Stimulated activated effector memory CD8-positive, alpha-beta T cell treated with anti-CD3 and anti-CD28 coated beads, Interleukin-12 subunit alpha, Interleukin-12 subunit beta, amount 100 ng/mL, for 72 hours (primary cell): ENCODE measurements at regions not wholly inside any gene's neighbourhood (a gene's known extent, or its start where the extent isn't known, plus 50 kb on each side); places are given as distances from the start of the nearest gene placed in this dataset.
"Not testable (repeated sequence)": the region's sequence is repeated elsewhere in the genome, so short reads cannot be mapped to it uniquely, and the experiment has no call there.

ENCODE experiments used
- ATAC-seq: fragments of 150-1000 bp; cut with Tn5 transposase; 2 replicates; pipeline ENCODE4 v1.10.0; 2021
- DNase-seq, 2 donors: peaks; one replicate each; pipeline ENCODE4 v3.0.0; 2021 to 2022; ENCODE audit warnings: low spot score in 2 of 2
- H3K27ac Mint-ChIP-seq: one replicate; pipeline ENCODE4 v1.8.0; 2022; ENCODE audit warnings: mild to moderate bottlenecking, mixed read lengths
- H3K36me3 Mint-ChIP-seq: one replicate; pipeline ENCODE4 v1.8.0; 2022; ENCODE audit warnings: mild to moderate bottlenecking, mixed read lengths
- H3K4me1 Mint-ChIP-seq: one replicate; pipeline ENCODE4 v1.8.0; 2022; ENCODE audit warnings: mixed read lengths
- H3K4me3 Mint-ChIP-seq: one replicate; pipeline ENCODE4 v1.8.0; 2022; ENCODE audit warnings: mild to moderate bottlenecking, mixed read lengths
- H3K9me3 Mint-ChIP-seq: one replicate; pipeline ENCODE4 v1.8.0; 2022; ENCODE audit warnings: mixed read lengths

GRCh38 chr16:60458255-60458654, 1578.0 kb downstream of the CDH8 start:
- ATAC-seq: no peak
- H3K36me3 Mint-ChIP-seq: no peaks in the 10 kb centered on the region

DNA sequence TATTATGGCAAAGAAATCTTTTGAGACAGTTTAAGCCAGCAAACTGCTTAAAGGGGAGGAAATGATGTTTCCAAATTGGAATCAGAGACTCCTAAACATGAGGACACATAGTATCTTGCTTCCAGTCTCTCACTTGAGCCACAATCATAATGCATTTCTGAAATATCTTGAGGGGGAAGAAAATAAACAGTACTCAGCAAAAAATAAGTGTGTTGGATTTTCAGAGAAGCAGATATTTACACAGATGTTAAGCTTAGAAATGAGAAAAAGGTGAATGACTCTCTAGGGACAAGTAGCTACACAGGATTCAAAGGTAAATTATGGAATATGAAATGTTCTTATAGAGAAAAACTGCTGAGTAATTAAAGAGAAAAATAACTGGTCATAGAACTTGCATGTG, 1583.6 kb downstream of the CDH8 start:
- H3K9me3 Mint-ChIP-seq: peaks cover 19% of the 10 kb centered on the region
- no peak overlapping the region for H3K4me3 Mint-ChIP-seq
- DNase-seq (no peak), ATAC-seq (no peak)
- no peaks in the 10 kb centered on the region for H3K4me1 Mint-ChIP-seq
- H3K27ac Mint-ChIP-seq: no peak overlapping the region
- no peaks in the 10 kb centered on the region for H3K36me3 Mint-ChIP-seq

More at GRCh38 chr16:60458255-60458654, 1578.0 kb downstream of the CDH8 start:
- no peak overlapping the region for H3K27ac Mint-ChIP-seq
- peaks cover 11% of the 10 kb centered on the region for H3K9me3 Mint-ChIP-seq
- H3K4me3 Mint-ChIP-seq: no peak overlapping the region
- no peak for DNase-seq
- H3K4me1 Mint-ChIP-seq: no peaks in the 10 kb centered on the region

GRCh38 chr16:60438894-60439293, 1597.3 kb downstream of the CDH8 start:
- no peaks in the 10 kb centered on the region for H3K36me3 Mint-ChIP-seq
- no peak overlapping the region for H3K27ac Mint-ChIP-seq
- H3K4me1 Mint-ChIP-seq: no peaks in the 10 kb centered on the region
- no peak overlapping the region for H3K4me3 Mint-ChIP-seq
- ATAC-seq: no peak
- H3K9me3 Mint-ChIP-seq: peaks cover 24% of the 10 kb centered on the region
- no peak for DNase-seq

DNA sequence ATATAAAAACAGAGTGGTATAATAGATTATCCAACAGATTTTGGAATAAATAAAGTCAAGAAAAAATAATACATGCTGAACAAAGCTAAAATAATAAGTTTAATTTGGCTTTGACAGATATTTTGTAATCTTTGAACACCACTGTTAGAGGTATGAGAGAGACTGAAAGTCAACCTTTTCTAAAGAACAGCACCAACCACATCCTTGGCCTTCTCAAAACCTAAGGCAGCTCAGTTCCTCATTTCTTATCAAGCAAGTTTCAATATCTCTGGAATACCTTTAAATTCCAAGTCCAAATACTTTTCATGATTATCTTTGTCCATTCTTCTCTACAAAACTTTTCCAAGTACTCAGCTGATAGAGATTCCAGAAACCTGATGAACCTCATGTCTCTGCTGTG, 1603.8 kb downstream of the CDH8 start:
- no peaks in the 10 kb centered on the region for H3K36me3 Mint-ChIP-seq
- H3K9me3 Mint-ChIP-seq: peaks cover 33% of the 10 kb centered on the region
- H3K4me1 Mint-ChIP-seq: no peaks in the 10 kb centered on the region
- ATAC-seq (no peak), DNase-seq (no peak)
- no peak overlapping the region for H3K4me3 Mint-ChIP-seq
- no peak overlapping the region for H3K27ac Mint-ChIP-seq

DNA sequence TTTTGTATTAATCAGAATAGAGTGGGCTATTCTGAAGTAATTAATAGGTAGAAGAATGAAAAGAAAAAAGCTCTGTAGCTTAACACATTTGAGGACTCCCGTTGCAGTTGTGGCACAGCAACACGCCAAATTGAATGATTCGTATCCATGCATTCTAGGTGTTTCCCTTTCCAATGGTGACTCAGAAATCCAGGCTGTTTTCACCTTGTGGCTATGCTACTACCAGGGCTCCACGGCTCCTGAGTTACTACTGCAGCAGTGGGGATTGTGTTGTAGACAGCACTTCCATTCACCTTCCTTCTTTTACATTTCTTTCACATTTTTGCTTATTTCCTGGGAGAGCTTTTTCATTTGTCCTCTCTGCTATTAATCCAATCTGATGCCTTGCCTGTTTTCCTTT, 1616.4 kb downstream of the CDH8 start:
- no peak for ATAC-seq

DNA sequence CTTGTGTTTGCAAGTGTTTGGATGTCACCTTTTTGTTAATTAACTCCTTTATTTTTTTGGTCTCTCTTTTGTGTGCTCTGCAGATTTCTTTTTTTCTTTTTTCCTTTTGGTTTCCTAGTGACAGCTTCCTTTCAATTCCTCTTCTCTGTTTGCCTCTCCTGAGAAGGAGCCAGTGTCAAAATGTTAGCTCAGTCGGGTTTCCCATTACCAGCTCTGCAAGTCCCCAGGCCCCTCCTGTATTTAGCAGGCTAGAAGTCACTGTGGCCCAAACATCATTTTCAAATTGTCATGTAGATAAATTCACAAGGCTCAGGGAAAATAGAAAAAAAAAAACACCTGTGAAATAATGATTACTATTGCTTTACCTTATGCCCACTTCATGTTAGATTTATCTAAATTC, 1621.6 kb downstream of the CDH8 start:
- Mint-ChIP-seq H3K4me1 (no peaks in the 10 kb centered on the region), H3K27ac (no peak overlapping the region), H3K9me3 (peaks cover 13% of the 10 kb centered on the region), H3K4me3 (no peak overlapping the region), H3K36me3 (no peaks in the 10 kb centered on the region)
- DNase-seq: no peak
- ATAC-seq: no peak

More for the DNA sequence above, 1616.4 kb downstream of the CDH8 start:
- Mint-ChIP-seq H3K27ac (no peak overlapping the region), H3K36me3 (no peaks in the 10 kb centered on the region), H3K4me3 (no peak overlapping the region), H3K9me3 (peaks cover 10% of the 10 kb centered on the region), H3K4me1 (no peaks in the 10 kb centered on the region)
- DNase-seq: no peak

DNA sequence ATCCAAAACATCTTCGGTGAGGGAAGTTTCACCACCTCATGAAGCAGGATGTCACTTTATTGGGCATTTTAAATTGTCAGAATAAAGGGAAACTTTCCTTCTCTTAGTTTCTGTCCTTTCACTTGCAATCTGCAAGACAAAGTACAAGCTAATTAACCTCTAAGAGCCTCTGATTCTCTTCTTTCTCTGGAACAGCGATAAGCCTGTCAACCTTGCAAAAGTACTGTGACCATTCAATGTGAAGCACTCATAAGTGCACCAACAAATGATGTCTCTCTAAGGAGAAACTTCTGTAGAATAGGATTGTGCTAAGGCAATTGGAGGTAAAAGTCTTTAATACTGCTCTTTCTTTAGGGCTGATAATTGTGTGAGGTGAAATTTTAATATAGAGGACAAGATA, 1622.3 kb downstream of the CDH8 start:
- H3K36me3 Mint-ChIP-seq: no peaks in the 10 kb centered on the region
- H3K9me3 Mint-ChIP-seq: peaks cover 13% of the 10 kb centered on the region
- no peaks in the 10 kb centered on the region for H3K4me1 Mint-ChIP-seq
- ATAC-seq: no peak
- H3K27ac Mint-ChIP-seq: no peak overlapping the region
- no peak overlapping the region for H3K4me3 Mint-ChIP-seq
- DNase-seq: no peak

DNA sequence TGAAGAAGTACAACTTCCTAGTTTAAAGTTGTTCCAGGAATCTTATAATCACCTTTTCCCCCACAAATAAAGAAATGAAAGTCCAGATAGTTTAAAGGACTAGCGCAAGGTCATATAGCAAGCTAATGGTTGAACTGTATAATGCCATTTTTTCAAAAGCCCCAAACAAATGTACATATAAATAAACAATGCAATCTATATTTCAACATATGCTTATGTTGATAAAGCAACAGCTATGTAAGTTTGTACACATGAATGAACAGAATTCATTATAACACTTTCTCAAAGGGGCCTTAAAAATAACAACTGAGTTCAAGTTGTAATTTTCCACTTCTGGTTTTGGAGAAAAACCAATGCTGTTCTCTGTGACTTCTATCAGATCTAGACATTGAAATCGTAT, 1628.6 kb downstream of the CDH8 start:
- Mint-ChIP-seq H3K36me3 (no peaks in the 10 kb centered on the region), H3K9me3 (peaks cover 24% of the 10 kb centered on the region), H3K4me1 (no peaks in the 10 kb centered on the region), H3K27ac (no peak overlapping the region), H3K4me3 (no peak overlapping the region)
- no peak for DNase-seq
- ATAC-seq: no peak

- ATAC-seq: no peak
- H3K9me3 Mint-ChIP-seq: peaks cover 19% of the 10 kb centered on the region
- H3K4me3 Mint-ChIP-seq: no peak overlapping the region
- H3K36me3 Mint-ChIP-seq: no peaks in the 10 kb centered on the region
- DNase-seq: no peak
- H3K27ac Mint-ChIP-seq: no peak overlapping the region
- no peaks in the 10 kb centered on the region for H3K4me1 Mint-ChIP-seq
Measured at GRCh38 chr16:60407034-60407433, 1629.2 kb downstream of the CDH8 start.

- ATAC-seq (no peak), DNase-seq (no peak)
- H3K4me3 Mint-ChIP-seq: no peak overlapping the region
- H3K36me3 Mint-ChIP-seq: no peaks in the 10 kb centered on the region
- peaks cover 27% of the 10 kb centered on the region for H3K9me3 Mint-ChIP-seq
- H3K27ac Mint-ChIP-seq: no peak overlapping the region
- no peaks in the 10 kb centered on the region for H3K4me1 Mint-ChIP-seq
Measured at GRCh38 chr16:60405286-60405685, 1631.0 kb downstream of the CDH8 start.

DNA sequence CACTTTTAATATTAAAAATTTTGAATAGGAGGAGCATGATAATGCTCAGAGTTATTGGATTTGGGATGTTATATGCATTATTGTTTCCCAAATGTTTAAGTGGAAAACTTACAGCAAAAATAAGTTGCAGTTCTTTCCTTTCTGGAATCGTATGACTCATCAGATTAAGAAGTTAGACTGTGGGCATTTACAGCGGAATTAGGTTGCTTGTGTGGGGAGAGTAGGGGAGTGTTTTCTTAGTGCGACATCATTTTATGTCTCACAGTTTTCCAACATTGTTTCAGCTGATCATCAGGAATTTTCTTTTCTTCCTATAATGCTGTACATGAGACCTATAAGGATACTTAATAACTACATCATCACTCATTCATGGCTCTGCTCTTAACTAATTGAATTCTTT, 1631.8 kb downstream of the CDH8 start:
- Mint-ChIP-seq H3K4me3 (no peak overlapping the region), H3K4me1 (no peaks in the 10 kb centered on the region), H3K9me3 (peaks cover 33% of the 10 kb centered on the region), H3K36me3 (no peaks in the 10 kb centered on the region), H3K27ac (no peak overlapping the region)
- DNase-seq: no peak
- ATAC-seq: no peak

DNA sequence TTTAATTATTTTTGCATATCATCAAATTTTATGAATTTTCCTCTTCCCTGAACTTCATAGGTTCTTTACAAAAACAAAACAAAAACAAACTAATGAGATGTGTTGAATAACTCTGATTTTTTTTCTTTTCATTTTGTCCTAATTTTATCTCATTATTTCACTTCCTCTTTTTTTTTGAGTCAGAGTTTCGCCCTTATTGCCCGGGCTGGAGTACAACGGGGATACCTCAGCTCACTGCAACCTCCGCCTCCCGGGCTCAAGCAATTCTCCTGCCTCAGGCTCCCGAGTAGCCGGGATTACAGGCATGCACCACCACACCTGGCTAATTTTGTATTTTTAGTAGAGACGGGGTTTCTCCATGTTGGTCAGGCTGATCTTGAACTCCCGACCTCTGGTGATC, 1633.3 kb downstream of the CDH8 start:
- H3K9me3 Mint-ChIP-seq: peaks cover 31% of the 10 kb centered on the region
- not testable (repeated sequence) for H3K4me1 Mint-ChIP-seq, DNase-seq, ATAC-seq, H3K36me3 Mint-ChIP-seq, H3K27ac Mint-ChIP-seq, H3K4me3 Mint-ChIP-seq

- Mint-ChIP-seq H3K4me3 (no peak overlapping the region), H3K36me3 (no peaks in the 10 kb centered on the region), H3K4me1 (no peaks in the 10 kb centered on the region), H3K9me3 (peaks cover 24% of the 10 kb centered on the region), H3K27ac (no peak overlapping the region)
- DNase-seq (no peak), ATAC-seq (no peak)
Measured at GRCh38 chr16:60392380-60392779, 1643.9 kb downstream of the CDH8 start.

DNA sequence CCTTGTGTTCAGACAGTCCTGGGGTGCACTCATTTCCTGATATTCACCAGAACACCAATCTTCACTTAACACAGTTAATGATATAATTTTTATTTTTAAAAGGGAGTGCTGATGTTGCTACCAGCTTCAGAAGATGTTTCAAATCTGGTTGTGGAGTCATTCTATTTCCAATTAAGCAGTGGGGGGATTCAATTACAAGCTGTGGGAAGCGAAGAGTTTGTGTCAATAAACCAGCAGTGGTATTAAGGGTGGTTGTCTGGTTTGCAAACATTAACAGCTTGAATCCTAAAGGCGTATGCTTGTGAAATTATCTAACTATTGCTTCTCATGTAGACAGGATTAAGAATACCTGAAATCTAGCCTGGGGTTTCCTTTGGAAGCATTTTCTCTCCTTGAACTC, 1637.5 kb upstream of the GOT2 start:
- ATAC-seq: no peak
- no peak overlapping the region for H3K4me3 Mint-ChIP-seq
- peaks cover 29% of the 10 kb centered on the region for H3K9me3 Mint-ChIP-seq
- no peak overlapping the region for H3K27ac Mint-ChIP-seq
- no peaks in the 10 kb centered on the region for H3K36me3 Mint-ChIP-seq
- no peak for DNase-seq
- H3K4me1 Mint-ChIP-seq: no peaks in the 10 kb centered on the region

DNA sequence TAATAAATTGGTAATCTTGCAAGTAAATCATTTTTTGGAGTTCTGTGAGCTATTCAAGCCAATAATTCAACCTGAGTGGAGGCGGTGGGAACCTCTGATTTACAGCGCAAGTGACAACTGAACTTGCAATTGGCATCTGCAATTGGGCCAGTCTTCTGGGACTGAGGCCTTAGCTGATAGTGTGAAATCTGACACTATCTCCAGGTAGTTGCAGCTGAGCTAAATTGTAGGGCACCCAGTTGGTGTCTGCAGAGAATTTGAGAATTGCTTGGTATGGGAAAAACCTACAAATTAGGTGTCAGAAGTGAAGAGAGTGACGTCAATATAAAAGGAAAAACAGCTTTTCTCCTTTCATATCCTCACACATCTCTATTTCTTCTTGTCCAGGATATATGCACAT, 1633.6 kb upstream of the GOT2 start:
- no peaks in the 10 kb centered on the region for H3K4me1 Mint-ChIP-seq
- DNase-seq: no peak
- H3K9me3 Mint-ChIP-seq: peaks cover 22% of the 10 kb centered on the region
- H3K4me3 Mint-ChIP-seq: no peak overlapping the region
- no peak for ATAC-seq
- no peak overlapping the region for H3K27ac Mint-ChIP-seq
- no peaks in the 10 kb centered on the region for H3K36me3 Mint-ChIP-seq

DNA sequence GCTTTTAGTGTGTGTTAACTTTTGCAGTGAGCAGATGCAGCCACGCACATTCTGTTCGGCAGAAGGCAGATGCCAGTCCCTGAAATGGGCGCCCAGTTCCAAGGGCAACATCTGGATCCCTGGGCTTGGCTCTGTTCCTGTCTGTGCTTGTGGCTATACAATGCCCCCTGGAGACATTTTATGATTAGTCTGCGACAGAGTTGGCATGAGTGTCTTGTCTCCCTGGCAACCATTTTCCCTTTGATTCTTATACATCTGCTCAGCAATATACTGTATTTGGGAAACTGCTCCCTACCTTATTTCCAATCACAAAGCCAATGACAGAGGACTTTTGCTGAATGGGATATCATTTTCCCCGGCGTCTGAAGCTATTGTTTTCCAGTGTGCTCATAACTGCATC, 1629.5 kb upstream of the GOT2 start:
- no peak for DNase-seq
- H3K36me3 Mint-ChIP-seq: no peaks in the 10 kb centered on the region
- no peak overlapping the region for H3K4me3 Mint-ChIP-seq
- H3K9me3 Mint-ChIP-seq: peaks cover 13% of the 10 kb centered on the region
- H3K4me1 Mint-ChIP-seq: no peaks in the 10 kb centered on the region
- no peak for ATAC-seq
- H3K27ac Mint-ChIP-seq: no peak overlapping the region

- not testable (repeated sequence) for H3K4me3 Mint-ChIP-seq, DNase-seq, H3K4me1 Mint-ChIP-seq, ATAC-seq, H3K36me3 Mint-ChIP-seq, H3K27ac Mint-ChIP-seq, H3K9me3 Mint-ChIP-seq
Measured at GRCh38 chr16:60359866-60360265, 1625.8 kb upstream of the GOT2 start.
